Neural crest cell (in vitro differentiated cells): ENCODE measurements at regions not wholly inside any gene's neighbourhood (a gene's known extent, or its start where the extent isn't known, plus 50 kb on each side); places are given as distances from the start of the nearest gene placed in this dataset.
"Not testable (repeated sequence)": the region's sequence is repeated elsewhere in the genome, so short reads cannot be mapped to it uniquely, and the experiment has no call there.

Source experiments
- DNase-seq: peaks from one replicate; pipeline ENCODE4 v3.0.0; 2021; ENCODE audit warnings: low read depth, mixed read lengths, low spot score
- H3K27ac Mint-ChIP-seq: one replicate; pipeline ENCODE4 v1.8.0; 2021; ENCODE audit warnings: mild to moderate bottlenecking, mixed read lengths; ENCODE audit not compliant: unreplicated experiment
- H3K27me3 Mint-ChIP-seq: 2 replicates; pipeline ENCODE4 v1.8.0; 2021; ENCODE audit warnings: low read depth, mild to moderate bottlenecking, mixed read lengths
- H3K36me3 Mint-ChIP-seq: 2 replicates; pipeline ENCODE4 v1.8.0; 2021; ENCODE audit warnings: low read depth, mild to moderate bottlenecking, mixed read lengths
- H3K4me1 Mint-ChIP-seq: 2 replicates; pipeline ENCODE4 v1.8.0; 2021; ENCODE audit warnings: mixed read lengths
- H3K4me3 Mint-ChIP-seq: one replicate; pipeline ENCODE4 v1.8.0; 2021; ENCODE audit warnings: mild to moderate bottlenecking, mixed read lengths
- H3K9me3 Mint-ChIP-seq: 2 replicates; pipeline ENCODE4 v1.8.0; 2021; ENCODE audit warnings: mixed read lengths
- CTCF ChIP-seq: fragments of 200-600 bp; sonication (generic); conservative IDR thresholded peaks from 2 replicates; pipeline ENCODE4 v1.5.0; 2021; ENCODE audit warnings: antibody characterized with exemption, mild to moderate bottlenecking

- Mint-ChIP-seq H3K27ac (no peak overlapping the region), H3K9me3 (no peaks in the 10 kb centered on the region), H3K4me1 (peaks cover 19% of the 10 kb centered on the region), H3K4me3 (peak overlapping the region; percentile 93), H3K27me3 (no peaks in the 10 kb centered on the region), H3K36me3 (peaks cover 4% of the 10 kb centered on the region)
- TF ChIP-seq CTCF: no peak
- peak; percentile 60 for DNase-seq
These were observed 106.5 kb downstream of the SLC16A1 start for GRCh38 chr1:112849425-112850033.

- no peak for TF ChIP-seq CTCF
- H3K27ac Mint-ChIP-seq: no peak overlapping the region
- H3K27me3 Mint-ChIP-seq: no peaks in the 10 kb centered on the region
- no peak overlapping the region for H3K4me3 Mint-ChIP-seq
- DNase-seq: no peak
- H3K36me3 Mint-ChIP-seq: no peaks in the 10 kb centered on the region
- H3K4me1 Mint-ChIP-seq: peaks cover 4% of the 10 kb centered on the region
- no peaks in the 10 kb centered on the region for H3K9me3 Mint-ChIP-seq
These were observed 114.2 kb downstream of the SLC16A1 start for GRCh38 chr1:112841825-112842224.

GRCh38 chr1:112840631-112841624, 115.1 kb downstream of the SLC16A1 start:
- no peak for DNase-seq
- H3K27ac Mint-ChIP-seq: no peak overlapping the region
- H3K36me3 Mint-ChIP-seq: no peaks in the 10 kb centered on the region
- H3K4me3 Mint-ChIP-seq: no peak overlapping the region
- peaks cover 4% of the 10 kb centered on the region for H3K4me1 Mint-ChIP-seq
- H3K27me3 Mint-ChIP-seq: no peaks in the 10 kb centered on the region
- TF ChIP-seq CTCF: no peak
- H3K9me3 Mint-ChIP-seq: no peaks in the 10 kb centered on the region

GRCh38 chr1:112836642-112837041, 119.4 kb downstream of the SLC16A1 start:
- H3K36me3 Mint-ChIP-seq: no peaks in the 10 kb centered on the region
- no peak overlapping the region for H3K4me3 Mint-ChIP-seq
- H3K27ac Mint-ChIP-seq: no peak overlapping the region
- DNase-seq: no peak
- no peaks in the 10 kb centered on the region for H3K9me3 Mint-ChIP-seq
- peaks cover 4% of the 10 kb centered on the region for H3K4me1 Mint-ChIP-seq
- TF ChIP-seq CTCF: no peak
- no peaks in the 10 kb centered on the region for H3K27me3 Mint-ChIP-seq

- no peak for DNase-seq
- Mint-ChIP-seq H3K27ac (no peak overlapping the region), H3K36me3 (no peaks in the 10 kb centered on the region), H3K4me1 (peaks cover 4% of the 10 kb centered on the region), H3K4me3 (no peak overlapping the region), H3K9me3 (no peaks in the 10 kb centered on the region), H3K27me3 (no peaks in the 10 kb centered on the region)
- TF ChIP-seq CTCF: no peak
These were observed 118.7 kb upstream of the PPM1J start for GRCh38 chr1:112833806-112834205.

GRCh38 chr1:112832259-112832658, 117.1 kb upstream of the PPM1J start:
- H3K36me3 Mint-ChIP-seq, H3K4me3 Mint-ChIP-seq, DNase-seq, H3K4me1 Mint-ChIP-seq, H3K9me3 Mint-ChIP-seq, H3K27me3 Mint-ChIP-seq: not testable (repeated sequence)
- peak overlapping the region; percentile 10 for H3K27ac Mint-ChIP-seq

GRCh38 chr1:112829691-112830090, 114.6 kb upstream of the PPM1J start:
- not testable (repeated sequence) for H3K4me3 Mint-ChIP-seq, DNase-seq, H3K36me3 Mint-ChIP-seq, H3K27ac Mint-ChIP-seq, H3K27me3 Mint-ChIP-seq, H3K4me1 Mint-ChIP-seq, H3K9me3 Mint-ChIP-seq
